T-cell (primary cell): ENCODE measurements at regions not wholly inside any gene's neighbourhood (a gene's known extent, or its start where the extent isn't known, plus 50 kb on each side); places are given as distances from the start of the nearest gene placed in this dataset.

Source experiments
- ATAC-seq, 4 experiments: fragments of 200-7000 bp in 3 of 4; fragments of 150-1000 bp in 1 of 4; cut with Tn5 transposase; replicated peaks in 1 of 4; 1 replicate in 3 of 4; 2 replicates in 1 of 4; pipeline ENCODE4 v1.10.0; 2021; ENCODE audit warnings: moderate library complexity in 3 of 4, mild to moderate bottlenecking in 2 of 4, moderate number of reproducible peaks in 1 of 4
- CTCF ChIA-PET, 2 donors: fragments of 300-600 bp; sonication (Branson Sonifier 250); formaldehyde crosslinking; loops; one replicate each; lab custom pipeline; 2022; ENCODE audit warnings: antibody characterized with exemption in 2 of 2; lab: Charles Lee
- POLR2A ChIA-PET, 2 donors: fragments of 300-600 bp; sonication (Branson Sonifier 250); formaldehyde crosslinking; loops; one replicate each; lab custom pipeline; 2022; ENCODE audit warnings: antibody characterized with exemption in 2 of 2; lab: Charles Lee
- DNase-seq, 35 experiments: peaks; one replicate each; pipeline versions ENCODE4 v3.0.0 to v3.0.0-alpha.2; 2013 to 2023
- H3K27ac ChIP-seq: one replicate; pipeline ENCODE4 v1.5.1; 2013; ENCODE audit warnings: low read length
- H3K27me3 ChIP-seq, 2 experiments: replicated peaks in 1 of 2; 1 replicate in 1 of 2; 2 replicates in 1 of 2; pipeline versions ENCODE4 v1.6.1 to v1.7.0; 2013; ENCODE audit warnings: low read length in 1 of 2, mixed read lengths in 1 of 2; ENCODE audit not compliant: control insufficient read depth in 2 of 2, insufficient read depth in 2 of 2; ENCODE audit errors: extremely low read depth in 1 of 2
- H3K36me3 ChIP-seq, 2 donors: 1 replicate in 1 of 2; 2 replicates in 1 of 2; pipeline versions ENCODE4 v1.6.1 to v1.7.0; 2013; ENCODE audit warnings: low read length in 1 of 2; ENCODE audit not compliant: control insufficient read depth in 2 of 2, insufficient read depth in 1 of 2; ENCODE audit errors: extremely low read depth in 1 of 2
- H3K4me1 ChIP-seq, 2 experiments: 1 replicate in 1 of 2; 2 replicates in 1 of 2; pipeline versions ENCODE4 v1.6.1 to v1.7.0; 2013; ENCODE audit warnings: low read length in 2 of 2, mixed read lengths in 1 of 2; ENCODE audit not compliant: insufficient read depth in 2 of 2, control insufficient read depth in 1 of 2; ENCODE audit errors: extremely low read depth in 1 of 2
- H3K4me3 ChIP-seq, 2 donors: 1 replicate in 1 of 2; 2 replicates in 1 of 2; pipeline versions ENCODE4 v1.5.1 to v1.7.0; 2013; ENCODE audit warnings: mild to moderate bottlenecking in 2 of 2, low read length in 1 of 2, moderate library complexity in 1 of 2; ENCODE audit not compliant: control insufficient read depth in 1 of 2; ENCODE audit errors: extremely low read depth in 1 of 2
- H3K9me3 ChIP-seq: 2 replicates; pipeline ENCODE4 v1.7.0; 2013
- H3K27ac Mint-ChIP-seq, 2 donors: one replicate each; pipeline ENCODE4 v1.8.0; 2020 to 2021; ENCODE audit warnings: mild to moderate bottlenecking in 2 of 2, mixed read lengths in 2 of 2
- H3K27me3 Mint-ChIP-seq, 2 donors: one replicate each; pipeline ENCODE4 v1.8.0; 2021 to 2022; ENCODE audit warnings: mixed read lengths in 2 of 2
- H3K36me3 Mint-ChIP-seq: one replicate; pipeline ENCODE4 v1.8.0; 2021; ENCODE audit warnings: mixed read lengths
- H3K4me1 Mint-ChIP-seq, 3 donors: one replicate each; pipeline ENCODE4 v1.8.0; 2020 to 2022; ENCODE audit warnings: mixed read lengths in 3 of 3, mild to moderate bottlenecking in 1 of 3
- H3K4me3 Mint-ChIP-seq, 3 donors: one replicate each; pipeline ENCODE4 v1.8.0; 2020 to 2022; ENCODE audit warnings: mild to moderate bottlenecking in 3 of 3, mixed read lengths in 3 of 3, moderate library complexity in 3 of 3
- H3K9me3 Mint-ChIP-seq, 3 donors: one replicate each; pipeline ENCODE4 v1.8.0; 2020 to 2022; ENCODE audit warnings: mixed read lengths in 3 of 3
- WGBS: methylation state at CpG from one replicate; pipeline ENCODE4 v1.1.5; 2013; ENCODE audit warnings: missing lambda C conversion rate; ENCODE audit not compliant: insufficient coverage; 5-methylcytosine and 5-hydroxymethylcytosine counted together

GRCh38 chr2:150222379-150222778 is 265.1 kb downstream of the RND3 start:
- ATAC-seq = no peak
- H3K4me1 Mint-ChIP-seq = no peaks in the 10 kb centered on the region
- H3K36me3 Mint-ChIP-seq = no peaks in the 10 kb centered on the region
- POLR2A ChIA-PET = no interaction called here
- no peaks in the 10 kb centered on the region for H3K36me3 ChIP-seq
- H3K27ac ChIP-seq = no peak overlapping the region
- no peaks in the 10 kb centered on the region for H3K9me3 ChIP-seq
- WGBS = 60% methylated on average over 1 of the region's 6 CpGs
- no peaks in the 10 kb centered on the region for H3K4me1 ChIP-seq
- H3K4me3 ChIP-seq = no peak overlapping the region
- DNase-seq = no peak
- no peaks in the 10 kb centered on the region for H3K27me3 ChIP-seq
- no peak overlapping the region for H3K27ac Mint-ChIP-seq
- H3K27me3 Mint-ChIP-seq = no peaks in the 10 kb centered on the region
- no peak overlapping the region for H3K4me3 Mint-ChIP-seq
- CTCF ChIA-PET = no interaction called here
- H3K9me3 Mint-ChIP-seq = peaks cover 0 to 3% (median 0%) of the 10 kb centered on the region in 3 donors

- no peak overlapping the region for H3K27ac ChIP-seq
- no peaks in the 10 kb centered on the region for H3K4me1 Mint-ChIP-seq
- peaks cover 0 to 3% (median 0%) of the 10 kb centered on the region in 3 donors for H3K9me3 Mint-ChIP-seq
- no peak for DNase-seq
- no peak overlapping the region for H3K4me3 ChIP-seq
- no peak overlapping the region for H3K27ac Mint-ChIP-seq
- no peaks in the 10 kb centered on the region for H3K27me3 Mint-ChIP-seq
- CTCF ChIA-PET = no interaction called here
- POLR2A ChIA-PET = no interaction called here
- H3K36me3 ChIP-seq = no peaks in the 10 kb centered on the region
- H3K4me1 ChIP-seq = no peaks in the 10 kb centered on the region
- no peaks in the 10 kb centered on the region for H3K9me3 ChIP-seq
- no peaks in the 10 kb centered on the region for H3K36me3 Mint-ChIP-seq
- no peaks in the 10 kb centered on the region for H3K27me3 ChIP-seq
- no peak overlapping the region for H3K4me3 Mint-ChIP-seq
- no peak for ATAC-seq
- 100% methylated on average over 1 of the region's 2 CpGs for WGBS
These were observed 267.6 kb downstream of the RND3 start for GRCh38 chr2:150219861-150220260.

GRCh38 chr2:150215041-150215440 is 272.4 kb downstream of the RND3 start:
- no peaks in the 10 kb centered on the region for H3K4me1 ChIP-seq
- Mint-ChIP-seq H3K4me3 (no peak overlapping the region), H3K36me3 (no peaks in the 10 kb centered on the region), H3K9me3 (no peaks in the 10 kb centered on the region), H3K27ac (no peak overlapping the region), H3K4me1 (no peaks in the 10 kb centered on the region), H3K27me3 (no peaks in the 10 kb centered on the region)
- H3K27ac ChIP-seq = no peak overlapping the region
- DNase-seq (no peak), ATAC-seq (no peak)
- no peak overlapping the region for H3K4me3 ChIP-seq
- ChIA-PET POLR2A (no interaction called here), CTCF (no interaction called here)
- H3K27me3 ChIP-seq = no peaks in the 10 kb centered on the region
- H3K36me3 ChIP-seq = no peaks in the 10 kb centered on the region
- no peaks in the 10 kb centered on the region for H3K9me3 ChIP-seq
- WGBS = no CpG with 5 or more reads among the region's 1 CpG

GRCh38 chr2:150214626-150215025 is 272.8 kb downstream of the RND3 start:
- no CpG with 5 or more reads among the region's 1 CpG for WGBS
- Mint-ChIP-seq H3K27me3 (no peaks in the 10 kb centered on the region), H3K36me3 (no peaks in the 10 kb centered on the region), H3K9me3 (no peaks in the 10 kb centered on the region), H3K4me1 (no peaks in the 10 kb centered on the region), H3K4me3 (no peak overlapping the region), H3K27ac (no peak overlapping the region)
- ATAC-seq = no peak
- CTCF ChIA-PET = no interaction called here
- POLR2A ChIA-PET = no interaction called here
- Histone ChIP-seq H3K9me3 (no peaks in the 10 kb centered on the region), H3K27ac (no peak overlapping the region), H3K4me1 (no peaks in the 10 kb centered on the region), H3K27me3 (no peaks in the 10 kb centered on the region), H3K36me3 (no peaks in the 10 kb centered on the region), H3K4me3 (no peak overlapping the region)
- no peak for DNase-seq

GRCh38 chr2:150212722-150213171 is 274.7 kb downstream of the RND3 start:
- ATAC-seq (no peak), DNase-seq (no peak)
- Mint-ChIP-seq H3K4me3 (no peak overlapping the region), H3K4me1 (no peaks in the 10 kb centered on the region), H3K27me3 (no peaks in the 10 kb centered on the region), H3K36me3 (no peaks in the 10 kb centered on the region), H3K9me3 (no peaks in the 10 kb centered on the region), H3K27ac (no peak overlapping the region)
- H3K36me3 ChIP-seq = no peaks in the 10 kb centered on the region
- no peaks in the 10 kb centered on the region for H3K4me1 ChIP-seq
- CTCF ChIA-PET = no interaction called here
- no peaks in the 10 kb centered on the region for H3K27me3 ChIP-seq
- H3K4me3 ChIP-seq = no peak overlapping the region
- H3K27ac ChIP-seq = no peak overlapping the region
- 59% methylated on average over 3 of the region's 4 CpGs for WGBS
- no peaks in the 10 kb centered on the region for H3K9me3 ChIP-seq
- POLR2A ChIA-PET = no interaction called here

GRCh38 chr2:150211164-150211631 is 276.3 kb downstream of the RND3 start:
- H3K9me3 ChIP-seq = no peaks in the 10 kb centered on the region
- no peaks in the 10 kb centered on the region for H3K27me3 Mint-ChIP-seq
- CTCF ChIA-PET = no interaction called here
- no peak for DNase-seq
- H3K27ac Mint-ChIP-seq = no peak overlapping the region
- peaks cover 0 to 3% (median 0%) of the 10 kb centered on the region in 3 donors for H3K9me3 Mint-ChIP-seq
- no peaks in the 10 kb centered on the region for H3K27me3 ChIP-seq
- POLR2A ChIA-PET = no interaction called here
- H3K4me1 Mint-ChIP-seq = no peaks in the 10 kb centered on the region
- no peak overlapping the region for H3K4me3 Mint-ChIP-seq
- no peaks in the 10 kb centered on the region for H3K36me3 Mint-ChIP-seq
- no peak for ATAC-seq
- no peak overlapping the region for H3K4me3 ChIP-seq
- H3K36me3 ChIP-seq = no peaks in the 10 kb centered on the region
- H3K4me1 ChIP-seq = no peaks in the 10 kb centered on the region
- no peak overlapping the region for H3K27ac ChIP-seq

GRCh38 chr2:150209746-150210145 is 277.7 kb downstream of the RND3 start:
- H3K36me3 Mint-ChIP-seq = no peaks in the 10 kb centered on the region
- no peak for DNase-seq
- no peak overlapping the region for H3K4me3 ChIP-seq
- no peak for ATAC-seq
- ChIA-PET CTCF (no interaction called here), POLR2A (no interaction called here)
- WGBS = no CpG with 5 or more reads among the region's 2 CpGs
- H3K27ac Mint-ChIP-seq = no peak overlapping the region
- no peaks in the 10 kb centered on the region for H3K27me3 ChIP-seq
- peaks cover 0 to 3% (median 0%) of the 10 kb centered on the region in 3 donors for H3K9me3 Mint-ChIP-seq
- no peaks in the 10 kb centered on the region for H3K9me3 ChIP-seq
- H3K27me3 Mint-ChIP-seq = no peaks in the 10 kb centered on the region
- H3K27ac ChIP-seq = no peak overlapping the region
- no peaks in the 10 kb centered on the region for H3K4me1 Mint-ChIP-seq
- no peaks in the 10 kb centered on the region for H3K4me1 ChIP-seq
- H3K4me3 Mint-ChIP-seq = no peak overlapping the region
- no peaks in the 10 kb centered on the region for H3K36me3 ChIP-seq
